Gastrocnemius medialis (tissue), 4 donors: ENCODE measurements at regions not wholly inside any gene's neighbourhood (a gene's known extent, or its start where the extent isn't known, plus 50 kb on each side); places are given as distances from the start of the nearest gene placed in this dataset.

Experiments
- CTCF ChIP-seq, 5 experiments: fragments of 450-650 bp in 3 of 5; fragments of 200-600 bp in 2 of 5; sonication (generic) in 2 of 5; IDR thresholded peaks in 4 of 5; conservative IDR thresholded peaks in 1 of 5; 1 replicate in 4 of 5; 2 replicates in 1 of 5; pipeline ENCODE4 v1.5.1; 2016 to 2019; ENCODE audit warnings: antibody characterized with exemption in 5 of 5, mild to moderate bottlenecking in 3 of 5, moderate library complexity in 3 of 5
- POLR2A ChIP-seq, 2 donors: fragments of 450-650 bp; IDR thresholded peaks; one replicate each; pipeline ENCODE4 v1.6.1; 2017; ENCODE audit warnings: antibody characterized with exemption in 2 of 2, mild to moderate bottlenecking in 2 of 2, moderate library complexity in 2 of 2

GRCh38 chr14:83697099-83697498 is 1832.8 kb upstream of the FLRT2 start:
- TF ChIP-seq CTCF (IDR thresholded peaks at IDR 0.05 in 4 of 5, conservative IDR thresholded peaks at IDR 0.05 in 1 of 5) (no peak), POLR2A (IDR thresholded peaks at IDR 0.05) (no peak)
